SK-N-SH (cell line): ENCODE measurements at regions not wholly inside any gene's neighbourhood (a gene's known extent, or its start where the extent isn't known, plus 50 kb on each side); places are given as distances from the start of the nearest gene placed in this dataset.

ENCODE experiments used
- CTCF ChIA-PET: fragments of 300-600, 350-600 bp; formaldehyde crosslinking; extraction: SDS; loops from one replicate; lab custom pipeline; 2021; lab: Yijun Ruan, JAX
- POLR2A ChIA-PET: fragments of 350-600 bp; sonication (Branson Sonifier 250); formaldehyde crosslinking; extraction: SDS; loops from one replicate; lab custom pipeline; 2020; ENCODE audit warnings: antibody characterized with exemption, inconsistent platforms; lab: Yijun Ruan, JAX
- DNase-seq: peaks from one replicate; pipeline ENCODE4 v3.0.0; 2012
- H2AFZ ChIP-seq: fragments of 200-600 bp; sonication (generic); 2 replicates; pipeline ENCODE4 v1.8.1; 2016; ENCODE audit warnings: antibody characterized with exemption, mild to moderate bottlenecking, low read depth
- H3F3A ChIP-seq: fragments of 200-600 bp; sonication (generic); replicated peaks from 2 replicates; pipeline ENCODE3; 2016; ENCODE audit warnings: antibody characterized with exemption, mild to moderate bottlenecking; ENCODE audit not compliant: insufficient read depth
- H3K27ac ChIP-seq, 2 experiments: fragments of 200-500 bp in 1 of 2; fragments of 200-600 bp in 1 of 2; sonication (Bioruptor generic) in 1 of 2; sonication (generic), shearing (Covaris generic) in 1 of 2; 2 replicates each; pipeline versions ENCODE4 v1.5.1 to v1.6.1; 2014 to 2016; ENCODE audit warnings: low read depth in 2 of 2, inconsistent platforms in 1 of 2, low read length in 1 of 2, mild to moderate bottlenecking in 1 of 2, mixed read lengths in 1 of 2
- H3K27me3 ChIP-seq: fragments of 200-600 bp; sonication (generic), shearing (Covaris generic); 2 replicates; pipeline ENCODE4 v1.6.1; 2016; ENCODE audit warnings: mixed run types; ENCODE audit not compliant: insufficient read depth
- H3K36me3 ChIP-seq, 2 experiments: fragments of 200-500 bp in 1 of 2; fragments of 200-600 bp in 1 of 2; sonication (Bioruptor generic) in 1 of 2; sonication (generic) in 1 of 2; replicated peaks in 1 of 2; 2 replicates each; pipeline versions ENCODE3 to v1.5.1; 2014 to 2016; ENCODE audit warnings: low read length in 1 of 2, mild to moderate bottlenecking in 1 of 2; ENCODE audit not compliant: insufficient read depth in 2 of 2, control insufficient read depth in 1 of 2
- H3K4me1 ChIP-seq, 2 experiments: fragments of 200-500 bp in 1 of 2; fragments of 200-600 bp in 1 of 2; sonication (Bioruptor generic) in 1 of 2; sonication (generic), shearing (Covaris generic) in 1 of 2; 2 replicates each; pipeline versions ENCODE4 v1.5.1 to v1.6.1; 2014 to 2016; ENCODE audit warnings: low read depth in 1 of 2, low read length in 1 of 2, mixed run types in 1 of 2; ENCODE audit not compliant: insufficient read depth in 2 of 2, control insufficient read depth in 1 of 2
- H3K4me2 ChIP-seq: fragments of 200-600 bp; sonication (generic), shearing (Covaris generic); 2 replicates; pipeline ENCODE4 v1.6.1; 2017; ENCODE audit warnings: mixed run types
- H3K4me3 ChIP-seq, 2 experiments: fragments of 200-500 bp in 1 of 2; fragments of 200-600 bp in 1 of 2; sonication (Bioruptor generic) in 1 of 2; sonication (generic), shearing (Covaris generic) in 1 of 2; 2 replicates each; pipeline versions ENCODE4 v1.5.1 to v1.8.1; 2014 to 2016; ENCODE audit warnings: low read depth in 2 of 2, inconsistent platforms in 1 of 2, low read length in 1 of 2, mild to moderate bottlenecking in 1 of 2, mixed read lengths in 1 of 2, moderate library complexity in 1 of 2
- H3K79me2 ChIP-seq: fragments of 200-600 bp; sonication (generic); 2 replicates; pipeline ENCODE4 v1.8.1; 2017; ENCODE audit warnings: mild to moderate bottlenecking; ENCODE audit not compliant: insufficient read depth
- H3K9ac ChIP-seq: fragments of 200-600 bp; sonication (generic); 2 replicates; pipeline ENCODE4 v1.6.1; 2017; ENCODE audit warnings: mixed run types
- H3K9me2 ChIP-seq: fragments of 200-600 bp; sonication (generic); 2 replicates; pipeline ENCODE4 v1.6.1; 2017; ENCODE audit warnings: mixed run types
- H3K9me3 ChIP-seq: fragments of 200-600 bp; sonication (generic); 2 replicates; pipeline ENCODE4 v1.6.1; 2017; ENCODE audit warnings: mixed run types, mild to moderate bottlenecking, moderate library complexity
- H4K20me1 ChIP-seq: fragments of 200-600 bp; sonication (generic); 2 replicates; pipeline ENCODE4 v1.6.1; 2017; ENCODE audit warnings: mild to moderate bottlenecking, mixed run types; ENCODE audit not compliant: insufficient read depth
- FOXM1 ChIP-seq: IDR thresholded peaks from 2 replicates; pipeline ENCODE4 v1.4.0; 2012; ENCODE audit warnings: low read depth, mild to moderate bottlenecking
- MXI1 ChIP-seq: IDR thresholded peaks from 2 replicates; pipeline ENCODE4 v1.6.1; 2012; ENCODE audit warnings: mild to moderate bottlenecking, low read depth, low read length, improper control_type of control experiment
- NRF1 ChIP-seq: IDR thresholded peaks from 2 replicates; pipeline ENCODE4 v1.6.1; 2012; ENCODE audit warnings: low read depth, mild to moderate bottlenecking, low read length
- POLR2AphosphoS5 ChIP-seq: IDR thresholded peaks from 2 replicates; pipeline ENCODE4 v1.6.1; 2012; ENCODE audit warnings: low read depth, low read length
- RAD21 ChIP-seq: IDR thresholded peaks from 2 replicates; pipeline ENCODE4 v1.6.1; 2012; ENCODE audit warnings: mild to moderate bottlenecking, low read length
- RXRA ChIP-seq: IDR thresholded peaks from 2 replicates; pipeline ENCODE4 v1.4.0; 2012; ENCODE audit warnings: low read depth, mild to moderate bottlenecking, borderline replicate concordance
- SMC3 ChIP-seq: IDR thresholded peaks from 2 replicates; pipeline ENCODE4 v1.6.1; 2012; ENCODE audit warnings: low read depth, low read length, improper control_type of control experiment
- WGBS: methylation state at CpG from one replicate; pipeline ENCODE4 v1.1.6; 2017; ENCODE audit warnings: low lambda C conversion rate; 5-methylcytosine and 5-hydroxymethylcytosine counted together
- TF ChIP-seq, protein P1 (sequence below): IDR thresholded peaks from 2 replicates; pipeline ENCODE4 v1.4.0; 2012; ENCODE audit warnings: low read depth, borderline replicate concordance
- TF ChIP-seq, protein P2 (sequence below): fragments of 150-350 bp; IDR thresholded peaks from 2 replicates; pipeline ENCODE4 v1.6.1; 2017; ENCODE audit warnings: antibody characterized with exemption, low read length, low read depth, borderline replicate concordance
- TF ChIP-seq, protein P3 (sequence below): fragments of 200-600 bp; sonication (generic); IDR thresholded peaks from 2 replicates; pipeline ENCODE4 v1.6.1; 2017; ENCODE audit warnings: antibody characterized with exemption, mild to moderate bottlenecking, moderate library complexity

DNA sequence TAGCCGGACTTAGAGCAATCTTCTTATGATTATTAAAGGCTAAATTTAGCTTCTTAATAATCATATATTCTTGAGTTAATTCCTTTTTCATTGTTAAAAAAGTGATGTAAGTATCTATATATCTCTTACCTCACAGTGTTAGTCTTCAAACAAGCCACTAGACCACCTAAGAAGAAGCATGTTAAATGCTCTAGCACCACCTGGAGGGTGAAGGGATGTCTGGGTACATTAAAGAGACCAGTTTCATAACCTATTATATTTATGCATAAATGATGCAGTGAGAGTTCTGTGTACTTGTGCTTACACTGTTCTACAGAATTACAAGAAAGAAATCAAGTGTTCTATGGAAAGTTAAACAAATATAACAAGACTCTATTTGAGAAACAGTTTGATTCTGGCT, 55.9 kb upstream of the SLCO6A1 start:
- Histone ChIP-seq H3K4me3 (no peak overlapping the region), H4K20me1 (no peaks in the 10 kb centered on the region), H3K9me2 (no peaks in the 10 kb centered on the region), H3K9ac (no peak overlapping the region), H3K9me3 (no peaks in the 10 kb centered on the region), H2AFZ (no peak overlapping the region), H3F3A (no peaks in the 10 kb centered on the region), H3K79me2 (no peaks in the 10 kb centered on the region), H3K36me3 (no peaks in the 10 kb centered on the region), H3K27ac (no peak overlapping the region), H3K4me1 (no peaks in the 10 kb centered on the region), H3K27me3 (no peaks in the 10 kb centered on the region), H3K4me2 (no peak overlapping the region)
- no peak for DNase-seq
- CTCF ChIA-PET: interaction anchor here (0.8 to 1.8 kb wide), 6 partner anchors 13 to 585 kb away, joined by 3 to 5 read pairs (median 4); no protein-coding TSS in a partner anchor
- TF ChIP-seq, protein P1, sequence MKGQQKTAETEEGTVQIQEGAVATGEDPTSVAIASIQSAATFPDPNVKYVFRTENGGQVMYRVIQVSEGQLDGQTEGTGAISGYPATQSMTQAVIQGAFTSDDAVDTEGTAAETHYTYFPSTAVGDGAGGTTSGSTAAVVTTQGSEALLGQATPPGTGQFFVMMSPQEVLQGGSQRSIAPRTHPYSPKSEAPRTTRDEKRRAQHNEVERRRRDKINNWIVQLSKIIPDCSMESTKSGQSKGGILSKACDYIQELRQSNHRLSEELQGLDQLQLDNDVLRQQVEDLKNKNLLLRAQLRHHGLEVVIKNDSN: no peak
- TF ChIP-seq RAD21: peak; percentile 59
- TF ChIP-seq SMC3: peak; percentile 24; the same call in 1 of the 2 replicates
- no peak for TF ChIP-seq MXI1
- no peak for TF ChIP-seq NRF1
- TF ChIP-seq, protein P2, sequence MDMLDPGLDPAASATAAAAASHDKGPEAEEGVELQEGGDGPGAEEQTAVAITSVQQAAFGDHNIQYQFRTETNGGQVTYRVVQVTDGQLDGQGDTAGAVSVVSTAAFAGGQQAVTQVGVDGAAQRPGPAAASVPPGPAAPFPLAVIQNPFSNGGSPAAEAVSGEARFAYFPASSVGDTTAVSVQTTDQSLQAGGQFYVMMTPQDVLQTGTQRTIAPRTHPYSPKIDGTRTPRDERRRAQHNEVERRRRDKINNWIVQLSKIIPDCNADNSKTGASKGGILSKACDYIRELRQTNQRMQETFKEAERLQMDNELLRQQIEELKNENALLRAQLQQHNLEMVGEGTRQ: no peak
- TF ChIP-seq POLR2AphosphoS5: no peak
- no peak for TF ChIP-seq FOXM1
- WGBS: 70% methylated on average over 1 of the region's 1 CpG
- POLR2A ChIA-PET: no interaction called here

DNA sequence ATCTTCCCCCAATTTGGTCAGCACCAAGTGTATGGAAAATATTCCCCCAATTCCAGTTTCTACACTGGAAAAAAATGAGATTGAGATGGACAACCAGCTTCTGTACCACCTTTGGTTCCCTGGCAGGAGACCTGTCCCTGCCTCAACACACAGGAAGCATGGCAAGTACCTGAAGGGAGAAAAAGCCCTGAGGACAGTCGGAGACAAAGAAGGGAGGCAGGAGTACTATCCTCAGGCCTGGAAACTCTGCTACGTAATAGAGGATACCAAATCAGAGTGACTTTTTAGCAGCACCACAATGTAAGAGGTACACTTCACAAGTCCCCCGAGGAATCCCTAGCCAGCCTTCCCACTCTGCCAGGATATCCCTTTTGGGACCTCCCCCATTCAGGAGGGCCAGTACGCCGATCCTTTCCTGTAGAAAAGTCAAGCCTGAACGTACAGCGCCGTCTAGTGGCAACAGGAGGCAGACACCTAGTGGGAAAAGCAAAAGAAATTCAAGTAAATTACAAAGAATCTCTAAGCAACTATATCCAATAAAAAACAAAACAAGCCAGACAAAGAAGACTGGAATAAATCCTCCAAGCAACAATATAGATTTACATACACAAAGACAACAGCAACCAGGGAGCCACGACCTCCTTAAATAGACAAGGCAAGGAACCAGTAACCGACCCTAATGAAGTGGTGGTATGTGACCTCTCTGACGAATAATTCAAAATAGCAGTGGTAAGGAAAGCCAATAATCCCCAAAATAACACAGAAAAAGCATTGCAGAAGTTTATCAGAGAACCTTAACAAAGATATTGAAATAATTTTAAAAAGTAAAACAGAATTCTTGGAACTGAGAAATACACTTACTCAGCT, 63.3 kb upstream of the SLCO6A1 start:
- WGBS: 39% methylated on average over 11 of the region's 11 CpGs
- DNase-seq: no peak
- Histone ChIP-seq H3K4me1 (no peaks in the 10 kb centered on the region), H3K27me3 (no peaks in the 10 kb centered on the region), H3K9me2 (no peaks in the 10 kb centered on the region), H2AFZ (peak overlapping the region; percentile 54; the same call in 1 of the 2 replicates), H3K36me3 (no peaks in the 10 kb centered on the region), H3K4me2 (no peak overlapping the region), H4K20me1 (no peaks in the 10 kb centered on the region), H3K27ac (no peak overlapping the region)
- TF ChIP-seq, protein P3, sequence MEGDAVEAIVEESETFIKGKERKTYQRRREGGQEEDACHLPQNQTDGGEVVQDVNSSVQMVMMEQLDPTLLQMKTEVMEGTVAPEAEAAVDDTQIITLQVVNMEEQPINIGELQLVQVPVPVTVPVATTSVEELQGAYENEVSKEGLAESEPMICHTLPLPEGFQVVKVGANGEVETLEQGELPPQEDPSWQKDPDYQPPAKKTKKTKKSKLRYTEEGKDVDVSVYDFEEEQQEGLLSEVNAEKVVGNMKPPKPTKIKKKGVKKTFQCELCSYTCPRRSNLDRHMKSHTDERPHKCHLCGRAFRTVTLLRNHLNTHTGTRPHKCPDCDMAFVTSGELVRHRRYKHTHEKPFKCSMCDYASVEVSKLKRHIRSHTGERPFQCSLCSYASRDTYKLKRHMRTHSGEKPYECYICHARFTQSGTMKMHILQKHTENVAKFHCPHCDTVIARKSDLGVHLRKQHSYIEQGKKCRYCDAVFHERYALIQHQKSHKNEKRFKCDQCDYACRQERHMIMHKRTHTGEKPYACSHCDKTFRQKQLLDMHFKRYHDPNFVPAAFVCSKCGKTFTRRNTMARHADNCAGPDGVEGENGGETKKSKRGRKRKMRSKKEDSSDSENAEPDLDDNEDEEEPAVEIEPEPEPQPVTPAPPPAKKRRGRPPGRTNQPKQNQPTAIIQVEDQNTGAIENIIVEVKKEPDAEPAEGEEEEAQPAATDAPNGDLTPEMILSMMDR: peak; percentile 66
- TF ChIP-seq SMC3 (peak; percentile 18; the same call in 1 of the 2 replicates), RXRA (no peak), RAD21 (peak; percentile 51)
- TF ChIP-seq, all 33 proteins: peak for 3
- Histone ChIP-seq H3K9me3 (no peaks in the 10 kb centered on the region), H3K4me3 (peak overlapping the region in 1 of 2 experiments; percentile 33; a peak in 1 of 4 replicates), H3F3A (no peaks in the 10 kb centered on the region), H3K79me2 (no peaks in the 10 kb centered on the region), H3K9ac (no peak overlapping the region)
- CTCF ChIA-PET: interaction anchor here (0.6 to 0.9 kb wide), 4 partner anchors 12 to 868 kb away, joined by 3 to 5 read pairs (median 4); no protein-coding TSS in a partner anchor
- POLR2A ChIA-PET: no interaction called here
